ENCODE measurements at regions not wholly inside any gene's neighbourhood (a gene's known extent, or its start where the extent isn't known, plus 50 kb on each side); places are given as distances from the start of the nearest gene placed in this dataset.

DNA sequence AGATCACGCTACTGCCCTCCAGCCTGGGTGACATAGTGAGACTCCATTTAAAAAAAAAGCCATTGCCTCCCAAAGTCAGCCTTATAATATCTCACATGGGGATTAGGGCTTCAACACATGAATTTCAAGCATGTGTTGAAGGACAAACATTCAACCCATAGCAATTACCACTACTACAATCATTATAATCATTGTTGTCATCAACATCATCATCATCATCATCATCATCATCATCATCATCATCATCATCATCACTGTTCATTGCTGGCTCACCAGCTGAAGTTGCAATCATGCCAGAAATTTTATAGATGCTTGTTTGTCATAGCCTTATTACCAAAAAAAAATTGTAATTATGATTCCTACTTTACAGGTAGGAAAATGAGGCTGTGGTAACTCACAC, 762.9 kb downstream of the METTL15 start:
- H3K9me2 ChIP-seq (replicated peaks; ENCODE audit: insufficient read depth, low read length) = no peaks in the 10 kb centered on the region
- H4K20me1 ChIP-seq (ENCODE audit: low read depth, low read length) = no peaks in the 10 kb centered on the region
- no peaks in the 10 kb centered on the region for H3K9me3 ChIP-seq (ENCODE audit: insufficient read depth, low read length)
- H2AFZ ChIP-seq (ENCODE audit: low read depth, low read length, severe bottlenecking) = no peak overlapping the region
- no peaks in the 10 kb centered on the region for H3F3A ChIP-seq (ENCODE audit: insufficient read depth)
- H3K27me3 ChIP-seq (ENCODE audit: low read length) = no peaks in the 10 kb centered on the region
- no peak overlapping the region for H3K9ac ChIP-seq (ENCODE audit: low read length)
- TF ChIP-seq CTCF (IDR thresholded peaks at IDR 0.05; ENCODE audit: insufficient read depth, low read length, poor library complexity, severe bottlenecking) (no peak), EZH2phosphoT487 (conservative IDR thresholded peaks at IDR 0.05; ENCODE audit: low read length) (no peak)
- no peak overlapping the region for H3K4me3 ChIP-seq (ENCODE audit: insufficient read depth, low read length, poor library complexity, severe bottlenecking)
- H3K4me2 ChIP-seq (ENCODE audit: low read depth, low read length, poor library complexity, severe bottlenecking) = no peak overlapping the region
- H3K79me2 ChIP-seq (ENCODE audit: insufficient read depth, low read length) = no peaks in the 10 kb centered on the region
- H3K36me3 ChIP-seq (ENCODE audit: low read length) = no peaks in the 10 kb centered on the region
- no peak overlapping the region for H3K27ac ChIP-seq (ENCODE audit: low read depth, low read length)

DNA sequence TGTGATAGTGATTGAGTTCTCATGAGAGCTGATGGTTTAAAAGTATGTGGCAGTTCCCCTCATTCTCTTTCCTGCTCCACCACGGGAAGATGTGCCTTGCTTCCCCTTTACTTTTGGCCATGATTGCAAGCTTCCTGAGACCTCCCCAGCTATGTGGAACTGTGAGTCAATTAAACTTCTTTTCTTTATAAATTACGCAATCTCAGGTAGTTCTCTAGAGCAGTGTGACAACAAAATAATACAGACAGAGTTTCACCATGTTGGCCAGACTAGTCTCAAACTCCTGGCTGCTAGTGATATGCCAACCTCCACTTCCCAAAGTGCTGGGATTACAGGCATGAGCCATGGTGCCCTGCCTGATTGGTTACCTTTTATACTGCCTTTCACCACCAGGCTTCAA, 755.2 kb downstream of the METTL15 start:
- no peaks in the 10 kb centered on the region for H3F3A ChIP-seq (ENCODE audit: insufficient read depth)
- no peak for TF ChIP-seq EZH2phosphoT487 (conservative IDR thresholded peaks at IDR 0.05; ENCODE audit: low read length)
- TF ChIP-seq CTCF (IDR thresholded peaks at IDR 0.05; ENCODE audit: insufficient read depth, low read length, poor library complexity, severe bottlenecking) = no peak
- H3K79me2 ChIP-seq (ENCODE audit: insufficient read depth, low read length) = no peaks in the 10 kb centered on the region
- no peak overlapping the region for H3K27ac ChIP-seq (ENCODE audit: low read depth, low read length)
- no peak overlapping the region for H3K4me2 ChIP-seq (ENCODE audit: low read depth, low read length, poor library complexity, severe bottlenecking)
- H3K27me3 ChIP-seq (ENCODE audit: low read length) = no peaks in the 10 kb centered on the region
- no peak overlapping the region for H2AFZ ChIP-seq (ENCODE audit: low read depth, low read length, severe bottlenecking)
- H3K4me3 ChIP-seq (ENCODE audit: insufficient read depth, low read length, poor library complexity, severe bottlenecking) = no peak overlapping the region
- H4K20me1 ChIP-seq (ENCODE audit: low read depth, low read length) = no peaks in the 10 kb centered on the region
- no peaks in the 10 kb centered on the region for H3K9me3 ChIP-seq (ENCODE audit: insufficient read depth, low read length)
- no peaks in the 10 kb centered on the region for H3K36me3 ChIP-seq (ENCODE audit: low read length)
- no peak overlapping the region for H3K9ac ChIP-seq (ENCODE audit: low read length)
- H3K9me2 ChIP-seq (replicated peaks; ENCODE audit: insufficient read depth, low read length) = no peaks in the 10 kb centered on the region

DNA sequence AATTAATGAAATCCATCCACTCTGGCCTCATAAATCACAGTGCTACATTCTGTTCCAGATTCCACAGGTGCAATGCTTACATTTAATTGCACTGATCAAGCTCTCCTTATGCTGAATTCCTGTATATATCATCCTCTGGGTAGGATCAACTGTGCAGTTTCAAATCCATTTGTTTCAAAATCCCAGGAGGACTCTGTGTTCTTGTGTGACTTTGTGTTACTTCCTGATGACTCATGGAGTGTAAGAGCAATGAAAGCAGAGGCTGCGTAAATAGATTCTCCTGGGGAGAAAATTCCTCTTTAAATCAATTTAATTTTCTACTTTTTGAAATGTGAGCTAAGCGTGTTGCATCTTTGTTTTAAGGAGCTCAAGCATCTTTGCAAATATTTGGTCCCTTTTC, 752.7 kb downstream of the METTL15 start:
- no peak overlapping the region for H3K4me2 ChIP-seq (ENCODE audit: low read depth, low read length, poor library complexity, severe bottlenecking)
- TF ChIP-seq EZH2phosphoT487 (conservative IDR thresholded peaks at IDR 0.05; ENCODE audit: low read length) = no peak
- no peak for TF ChIP-seq CTCF (IDR thresholded peaks at IDR 0.05; ENCODE audit: insufficient read depth, low read length, poor library complexity, severe bottlenecking)
- no peaks in the 10 kb centered on the region for H3K27me3 ChIP-seq (ENCODE audit: low read length)
- H3K9me2 ChIP-seq (replicated peaks; ENCODE audit: insufficient read depth, low read length) = no peaks in the 10 kb centered on the region
- no peak overlapping the region for H3K27ac ChIP-seq (ENCODE audit: low read depth, low read length)
- H3K79me2 ChIP-seq (ENCODE audit: insufficient read depth, low read length) = no peaks in the 10 kb centered on the region
- no peaks in the 10 kb centered on the region for H4K20me1 ChIP-seq (ENCODE audit: low read depth, low read length)
- no peak overlapping the region for H2AFZ ChIP-seq (ENCODE audit: low read depth, low read length, severe bottlenecking)
- H3K36me3 ChIP-seq (ENCODE audit: low read length) = no peaks in the 10 kb centered on the region
- no peaks in the 10 kb centered on the region for H3F3A ChIP-seq (ENCODE audit: insufficient read depth)
- no peak overlapping the region for H3K4me3 ChIP-seq (ENCODE audit: insufficient read depth, low read length, poor library complexity, severe bottlenecking)
- H3K9ac ChIP-seq (ENCODE audit: low read length) = no peak overlapping the region
- H3K9me3 ChIP-seq (ENCODE audit: insufficient read depth, low read length) = no peaks in the 10 kb centered on the region

- TF ChIP-seq CTCF (IDR thresholded peaks at IDR 0.05; ENCODE audit: insufficient read depth, low read length, poor library complexity, severe bottlenecking) (no peak), EZH2phosphoT487 (conservative IDR thresholded peaks at IDR 0.05; ENCODE audit: low read length) (no peak)
- Histone ChIP-seq H3K4me2 (ENCODE audit: low read depth, low read length, poor library complexity, severe bottlenecking) (no peak overlapping the region), H3K27ac (ENCODE audit: low read depth, low read length) (no peak overlapping the region), H4K20me1 (ENCODE audit: low read depth, low read length) (no peaks in the 10 kb centered on the region), H3K4me3 (ENCODE audit: insufficient read depth, low read length, poor library complexity, severe bottlenecking) (no peak overlapping the region), H3K36me3 (ENCODE audit: low read length) (no peaks in the 10 kb centered on the region), H3F3A (ENCODE audit: insufficient read depth) (no peaks in the 10 kb centered on the region), H2AFZ (ENCODE audit: low read depth, low read length, severe bottlenecking) (no peak overlapping the region), H3K79me2 (ENCODE audit: insufficient read depth, low read length) (no peaks in the 10 kb centered on the region), H3K9me2 (replicated peaks; ENCODE audit: insufficient read depth, low read length) (no peaks in the 10 kb centered on the region), H3K9me3 (ENCODE audit: insufficient read depth, low read length) (no peaks in the 10 kb centered on the region), H3K27me3 (ENCODE audit: low read length) (no peaks in the 10 kb centered on the region), H3K9ac (ENCODE audit: low read length) (no peak overlapping the region)
These were observed 749.9 kb downstream of the METTL15 start for GRCh38 chr11:28858076-28858475.

All from SU-DHL-6 (cell line).